ENCODE measurements at regions not wholly inside any gene's neighbourhood (a gene's known extent, or its start where the extent isn't known, plus 50 kb on each side); places are given as distances from the start of the nearest gene placed in this dataset.

GRCh38 chr4:144289667-144290428 is 149.3 kb upstream of the GYPA start:
- TF ChIP-seq TSHZ2 (CRISPR knock-in tag; IDR thresholded peaks at IDR 0.05), result no peak
- no peak for TF ChIP-seq RARB (CRISPR knock-in tag; IDR thresholded peaks at IDR 0.05)
- TF ChIP-seq GLIS3 (CRISPR knock-in tag; IDR thresholded peaks at IDR 0.05), result no peak
- no peak for TF ChIP-seq PATZ1 (CRISPR knock-in tag; IDR thresholded peaks at IDR 0.05; ENCODE audit: borderline replicate concordance)
- TF ChIP-seq BACH2 (CRISPR knock-in tag; IDR thresholded peaks at IDR 0.05; ENCODE audit: borderline replicate concordance), result no peak
- no peak for TF ChIP-seq CSDC2 (CRISPR knock-in tag; IDR thresholded peaks at IDR 0.05)
- no peak for TF ChIP-seq ISL1 (CRISPR knock-in tag; IDR thresholded peaks at IDR 0.05)
- no peak for TF ChIP-seq SNAI2 (CRISPR knock-in tag; IDR thresholded peaks at IDR 0.05)
- no peak for TF ChIP-seq PPARA (CRISPR knock-in tag; IDR thresholded peaks at IDR 0.05; ENCODE audit: borderline replicate concordance)
- TF ChIP-seq OSR1 (CRISPR knock-in tag; IDR thresholded peaks at IDR 0.05), result no peak
